ENCODE measurements at regions not wholly inside any gene's neighbourhood (a gene's known extent, or its start where the extent isn't known, plus 50 kb on each side); places are given as distances from the start of the nearest gene placed in this dataset.

- TF ChIP-seq CSDC2 (CRISPR knock-in tag; IDR thresholded peaks at IDR 0.05), result no peak
- TF ChIP-seq ARNTL (CRISPR knock-in tag; IDR thresholded peaks at IDR 0.05; ENCODE audit: borderline replicate concordance, low read depth), result no peak
- no peak for TF ChIP-seq ZC3H10 (CRISPR knock-in tag; IDR thresholded peaks at IDR 0.05)
- no peak for TF ChIP-seq OSR1 (CRISPR knock-in tag; IDR thresholded peaks at IDR 0.05)
- TF ChIP-seq PATZ1 (CRISPR knock-in tag; IDR thresholded peaks at IDR 0.05; ENCODE audit: borderline replicate concordance), result no peak
- TF ChIP-seq ZFP30 (CRISPR knock-in tag; IDR thresholded peaks at IDR 0.05), result no peak
- no peak for TF ChIP-seq GLIS3 (CRISPR knock-in tag; IDR thresholded peaks at IDR 0.05)
- no peak for TF ChIP-seq ISL1 (CRISPR knock-in tag; IDR thresholded peaks at IDR 0.05)
- TF ChIP-seq CSRNP3 (CRISPR knock-in tag; IDR thresholded peaks at IDR 0.05), result no peak
- no peak for TF ChIP-seq TOX (CRISPR knock-in tag; IDR thresholded peaks at IDR 0.05; ENCODE audit: borderline replicate concordance)
- TF ChIP-seq SNAI2 (CRISPR knock-in tag; IDR thresholded peaks at IDR 0.05), result no peak
- TF ChIP-seq CREB5 (CRISPR knock-in tag; IDR thresholded peaks at IDR 0.05; ENCODE audit: low read depth), result no peak
- no peak for TF ChIP-seq ESRRG (CRISPR knock-in tag; IDR thresholded peaks at IDR 0.05)
- TF ChIP-seq ZNF565 (CRISPR knock-in tag; conservative IDR thresholded peaks at IDR 0.05; ENCODE audit: low read depth), result no peak
These were observed 72.3 kb upstream of the PRNP start for GRCh38 chr20:4613718-4614620.
